ENCODE measurements at regions not wholly inside any gene's neighbourhood (a gene's known extent, or its start where the extent isn't known, plus 50 kb on each side); places are given as distances from the start of the nearest gene placed in this dataset.

GRCh38 chr2:16134436-16135165 is 194.3 kb downstream of the MYCN start:
- DNase-seq (ENCODE audit: low spot score) = no peak

- no peak for DNase-seq (ENCODE audit: low spot score)
These were observed 190.6 kb downstream of the MYCN start for GRCh38 chr2:16130906-16131400.

- DNase-seq (ENCODE audit: low spot score) = no peak
These were observed 190.2 kb downstream of the MYCN start for GRCh38 chr2:16130541-16130880.

- no peak for DNase-seq (ENCODE audit: low spot score)
These were observed 189.6 kb downstream of the MYCN start for GRCh38 chr2:16129716-16130540.

- DNase-seq (ENCODE audit: low spot score) = no peak
These were observed 188.6 kb downstream of the MYCN start for GRCh38 chr2:16128746-16129610.

GRCh38 chr2:16127958-16128357 is 187.6 kb downstream of the MYCN start:
- no peak for DNase-seq (ENCODE audit: low spot score)

GRCh38 chr2:16127276-16127940 is 187.1 kb downstream of the MYCN start:
- DNase-seq (ENCODE audit: low spot score) = no peak

GRCh38 chr2:16126517-16127275 is 186.3 kb downstream of the MYCN start:
- DNase-seq (ENCODE audit: low spot score) = no peak

- no peak for DNase-seq (ENCODE audit: low spot score)
These were observed 185.5 kb downstream of the MYCN start for GRCh38 chr2:16125614-16126516.

- no peak for DNase-seq (ENCODE audit: low spot score)
These were observed 184.7 kb downstream of the MYCN start for GRCh38 chr2:16124881-16125613.

GRCh38 chr2:16123856-16124780 is 183.8 kb downstream of the MYCN start:
- no peak for DNase-seq (ENCODE audit: low spot score)

- no peak for DNase-seq (ENCODE audit: low spot score)
These were observed 183.1 kb downstream of the MYCN start for GRCh38 chr2:16123421-16123820.

GRCh38 chr2:16122556-16122955 is 182.2 kb downstream of the MYCN start:
- no peak for DNase-seq (ENCODE audit: low spot score)

GRCh38 chr2:16121986-16122390 is 181.6 kb downstream of the MYCN start:
- DNase-seq (ENCODE audit: low spot score) = no peak

- no peak for DNase-seq (ENCODE audit: low spot score)
These were observed 181.1 kb downstream of the MYCN start for GRCh38 chr2:16121231-16121985.

GRCh38 chr2:16120591-16121180 is 180.3 kb downstream of the MYCN start:
- no peak for DNase-seq (ENCODE audit: low spot score)

- DNase-seq (ENCODE audit: low spot score) = no peak
These were observed 179.4 kb downstream of the MYCN start for GRCh38 chr2:16119741-16120140.
